GM23248 (cell line): ENCODE measurements at regions not wholly inside any gene's neighbourhood (a gene's known extent, or its start where the extent isn't known, plus 50 kb on each side); places are given as distances from the start of the nearest gene placed in this dataset.

Experiments used
- DNase-seq: peaks from one replicate; pipeline ENCODE4 v3.0.0-alpha.2; 2015
- H2AFZ ChIP-seq: fragments of 200-600 bp; sonication (generic); 2 replicates; pipeline ENCODE4 v1.6.1; 2016; ENCODE audit warnings: antibody characterized with exemption
- H3F3A ChIP-seq: fragments of 200-600 bp; sonication (generic); 2 replicates; pipeline ENCODE4 v1.6.1; 2016; ENCODE audit warnings: mild to moderate bottlenecking, antibody characterized with exemption, mixed run types; ENCODE audit not compliant: insufficient read depth
- H3K27ac ChIP-seq: fragments of 200-600 bp; sonication (generic); 2 replicates; pipeline ENCODE4 v1.5.1; 2016; ENCODE audit warnings: mild to moderate bottlenecking
- H3K27me3 ChIP-seq: fragments of 200-600 bp; sonication (generic); replicated peaks from 2 replicates; pipeline ENCODE4 v1.6.1; 2016; ENCODE audit warnings: mild to moderate bottlenecking; ENCODE audit not compliant: insufficient read depth
- H3K36me3 ChIP-seq: fragments of 200-600 bp; sonication (generic); 2 replicates; pipeline ENCODE4 v1.6.1; 2016; ENCODE audit warnings: low read depth, mild to moderate bottlenecking
- H3K4me1 ChIP-seq: fragments of 200-600 bp; sonication (generic); 2 replicates; pipeline ENCODE4 v1.6.1; 2016; ENCODE audit warnings: mild to moderate bottlenecking; ENCODE audit not compliant: insufficient read depth
- H3K4me2 ChIP-seq: fragments of 200-600 bp; sonication (generic); one replicate; pipeline ENCODE4 v1.6.1; 2016; ENCODE audit warnings: mild to moderate bottlenecking; ENCODE audit not compliant: unreplicated experiment
- H3K4me3 ChIP-seq: fragments of 200-600 bp; sonication (generic); 2 replicates; pipeline ENCODE4 v1.5.1; 2016; ENCODE audit warnings: mild to moderate bottlenecking
- H3K79me2 ChIP-seq: fragments of 200-600 bp; sonication (generic); 2 replicates; pipeline ENCODE4 v1.6.1; 2016; ENCODE audit warnings: mild to moderate bottlenecking; ENCODE audit not compliant: insufficient read depth
- H3K9ac ChIP-seq: fragments of 200-600 bp; sonication (generic); 2 replicates; pipeline ENCODE4 v1.6.1; 2016; ENCODE audit warnings: mild to moderate bottlenecking
- H3K9me2 ChIP-seq: fragments of 200-600 bp; sonication (generic); 2 replicates; pipeline ENCODE4 v1.6.1; 2016; ENCODE audit warnings: mixed run types, mild to moderate bottlenecking, moderate library complexity; ENCODE audit not compliant: insufficient read depth
- H3K9me3 ChIP-seq: fragments of 200-600 bp; sonication (generic); one replicate; pipeline ENCODE4 v1.6.1; 2017; ENCODE audit warnings: low read depth
- H4K20me1 ChIP-seq: fragments of 200-600 bp; sonication (generic); 2 replicates; pipeline ENCODE4 v1.6.0; 2016; ENCODE audit not compliant: insufficient read depth
- EZH2 ChIP-seq: fragments of 200-600 bp; sonication (generic); IDR thresholded peaks from 2 replicates; pipeline ENCODE4 v1.6.1; 2018; ENCODE audit warnings: antibody characterized with exemption, mild to moderate bottlenecking; ENCODE audit not compliant: insufficient read depth, poor library complexity, severe bottlenecking
- EZH2phosphoT487 ChIP-seq: fragments of 200-600 bp; sonication (generic); IDR thresholded peaks from 2 replicates; pipeline ENCODE4 v1.6.1; 2018; ENCODE audit warnings: antibody characterized with exemption, moderate library complexity, mild to moderate bottlenecking, low read depth; ENCODE audit not compliant: insufficient read depth
- WGBS, 2 experiments: methylation state at CpG; one replicate each; pipeline ENCODE4 v1.1.6; 2015 to 2017; ENCODE audit warnings: low lambda C conversion rate in 2 of 2, low coverage in 1 of 2; ENCODE audit errors: missing lambda C conversion rate in 2 of 2; 5-methylcytosine and 5-hydroxymethylcytosine counted together
- in situ Hi-C: fragments of 300-500 bp; cut with MboI; formaldehyde crosslinking; loops from 2 replicates; pipeline ENCODE4 v1.15.0; 2020

GRCh38 chr10:78815702-78816334 is 252.9 kb upstream of the ZMIZ1 start:
- in situ Hi-C loops, result no loop called here
- no peaks in the 10 kb centered on the region for H3K9me3 ChIP-seq
- no peak overlapping the region for H3K9ac ChIP-seq
- no peaks in the 10 kb centered on the region for H3K79me2 ChIP-seq
- H3K27ac ChIP-seq, result no peak overlapping the region
- H2AFZ ChIP-seq, result no peak overlapping the region
- DNase-seq, result no peak
- no peaks in the 10 kb centered on the region for H3K27me3 ChIP-seq
- no peaks in the 10 kb centered on the region for H3K9me2 ChIP-seq
- H3F3A ChIP-seq, result no peaks in the 10 kb centered on the region
- WGBS, 2 experiments, result 41 to 56% methylated on average over 2 of the region's 2 CpGs
- TF ChIP-seq EZH2phosphoT487 (no peak), EZH2 (no peak)
- H3K4me1 ChIP-seq, result no peaks in the 10 kb centered on the region
- H3K36me3 ChIP-seq, result no peaks in the 10 kb centered on the region
- H3K4me3 ChIP-seq, result no peak overlapping the region
- no peaks in the 10 kb centered on the region for H4K20me1 ChIP-seq
- no peak overlapping the region for H3K4me2 ChIP-seq

- no peaks in the 10 kb centered on the region for H3K79me2 ChIP-seq
- TF ChIP-seq EZH2phosphoT487 (no peak), EZH2 (no peak)
- no peaks in the 10 kb centered on the region for H3K9me2 ChIP-seq
- H3K9ac ChIP-seq, result no peak overlapping the region
- H3K9me3 ChIP-seq, result no peaks in the 10 kb centered on the region
- in situ Hi-C loops, result no loop called here
- H4K20me1 ChIP-seq, result no peaks in the 10 kb centered on the region
- H3K4me1 ChIP-seq, result no peaks in the 10 kb centered on the region
- no peaks in the 10 kb centered on the region for H3K36me3 ChIP-seq
- H3F3A ChIP-seq, result no peaks in the 10 kb centered on the region
- H3K27me3 ChIP-seq, result no peaks in the 10 kb centered on the region
- no peak overlapping the region for H3K27ac ChIP-seq
- H3K4me2 ChIP-seq, result no peak overlapping the region
- 60 to 62% methylated on average over 3 of the region's 3 CpGs for WGBS, 2 experiments
- H3K4me3 ChIP-seq, result no peak overlapping the region
- no peak overlapping the region for H2AFZ ChIP-seq
- DNase-seq, result no peak
Measured at GRCh38 chr10:78817361-78817760, 251.4 kb upstream of the ZMIZ1 start.

- no peak for TF ChIP-seq EZH2phosphoT487
- TF ChIP-seq EZH2, result no peak
- Histone ChIP-seq H3K4me3 (no peak overlapping the region), H3K9me3 (no peaks in the 10 kb centered on the region), H3K79me2 (no peaks in the 10 kb centered on the region), H4K20me1 (no peaks in the 10 kb centered on the region), H3K36me3 (no peaks in the 10 kb centered on the region), H3K4me2 (no peak overlapping the region), H3K4me1 (no peaks in the 10 kb centered on the region), H3F3A (no peaks in the 10 kb centered on the region), H3K9ac (no peak overlapping the region), H3K27ac (no peak overlapping the region), H3K9me2 (no peaks in the 10 kb centered on the region), H3K27me3 (no peaks in the 10 kb centered on the region), H2AFZ (no peak overlapping the region)
- 85% methylated on average over 3 of the region's 3 CpGs for WGBS, 2 experiments
- no peak for DNase-seq
- in situ Hi-C loops, result no loop called here
Measured at GRCh38 chr10:78817804-78818203, 251.0 kb upstream of the ZMIZ1 start.

- Histone ChIP-seq H3K27ac (no peak overlapping the region), H3K27me3 (no peaks in the 10 kb centered on the region), H3K4me1 (no peaks in the 10 kb centered on the region), H3K79me2 (no peaks in the 10 kb centered on the region), H3K36me3 (no peaks in the 10 kb centered on the region), H2AFZ (no peak overlapping the region), H3F3A (no peaks in the 10 kb centered on the region), H3K4me2 (no peak overlapping the region), H3K4me3 (no peak overlapping the region), H4K20me1 (no peaks in the 10 kb centered on the region), H3K9me3 (no peaks in the 10 kb centered on the region), H3K9ac (no peak overlapping the region), H3K9me2 (no peaks in the 10 kb centered on the region)
- 85% methylated on average over 7 of the region's 7 CpGs for WGBS, 2 experiments
- DNase-seq, result no peak
- in situ Hi-C loops, result no loop called here
- no peak for TF ChIP-seq EZH2
- no peak for TF ChIP-seq EZH2phosphoT487
Measured at GRCh38 chr10:78819361-78820006, 249.3 kb upstream of the ZMIZ1 start.

- Histone ChIP-seq H3K9ac (no peak overlapping the region), H2AFZ (no peak overlapping the region), H3K9me3 (no peaks in the 10 kb centered on the region), H3K79me2 (no peaks in the 10 kb centered on the region), H3K9me2 (no peaks in the 10 kb centered on the region), H4K20me1 (no peaks in the 10 kb centered on the region), H3K36me3 (no peaks in the 10 kb centered on the region), H3F3A (no peaks in the 10 kb centered on the region), H3K4me1 (no peaks in the 10 kb centered on the region), H3K4me3 (no peak overlapping the region), H3K27ac (no peak overlapping the region), H3K27me3 (no peaks in the 10 kb centered on the region), H3K4me2 (no peak overlapping the region)
- WGBS, 2 experiments, result 61 to 64% methylated on average over 2 of the region's 2 CpGs
- TF ChIP-seq EZH2, result no peak
- TF ChIP-seq EZH2phosphoT487, result no peak
- no peak for DNase-seq
- in situ Hi-C loops, result no loop called here
Measured at GRCh38 chr10:78820007-78820362, 248.8 kb upstream of the ZMIZ1 start.
